ENCODE measurements at regions not wholly inside any gene's neighbourhood (a gene's known extent, or its start where the extent isn't known, plus 50 kb on each side); places are given as distances from the start of the nearest gene placed in this dataset.

GRCh38 chr4:154126276-154126675 is 337.4 kb upstream of the SFRP2 start (continued):
- TF ChIP-seq EZH2 (IDR thresholded peaks at IDR 0.05; ENCODE audit: low read depth, low read length, severe bottlenecking) (no peak), POLR2AphosphoS5 (IDR thresholded peaks at IDR 0.05; ENCODE audit: low read depth, low read length) (no peak)

All from H1 (cell line).